SK-N-SH (cell line): ENCODE measurements at regions not wholly inside any gene's neighbourhood (a gene's known extent, or its start where the extent isn't known, plus 50 kb on each side); places are given as distances from the start of the nearest gene placed in this dataset.

ENCODE experiments used
- CTCF ChIA-PET: fragments of 300-600, 350-600 bp; formaldehyde crosslinking; extraction: SDS; loops from one replicate; lab custom pipeline; 2021; lab: Yijun Ruan, JAX
- POLR2A ChIA-PET: fragments of 350-600 bp; sonication (Branson Sonifier 250); formaldehyde crosslinking; extraction: SDS; loops from one replicate; lab custom pipeline; 2020; ENCODE audit warnings: antibody characterized with exemption, inconsistent platforms; lab: Yijun Ruan, JAX
- DNase-seq: peaks from one replicate; pipeline ENCODE4 v3.0.0; 2012
- H2AFZ ChIP-seq: fragments of 200-600 bp; sonication (generic); 2 replicates; pipeline ENCODE4 v1.8.1; 2016; ENCODE audit warnings: antibody characterized with exemption, mild to moderate bottlenecking, low read depth
- H3F3A ChIP-seq: fragments of 200-600 bp; sonication (generic); replicated peaks from 2 replicates; pipeline ENCODE3; 2016; ENCODE audit warnings: antibody characterized with exemption, mild to moderate bottlenecking; ENCODE audit not compliant: insufficient read depth
- H3K27ac ChIP-seq, 2 experiments: fragments of 200-500 bp in 1 of 2; fragments of 200-600 bp in 1 of 2; sonication (Bioruptor generic) in 1 of 2; sonication (generic), shearing (Covaris generic) in 1 of 2; 2 replicates each; pipeline versions ENCODE4 v1.5.1 to v1.6.1; 2014 to 2016; ENCODE audit warnings: low read depth in 2 of 2, inconsistent platforms in 1 of 2, low read length in 1 of 2, mild to moderate bottlenecking in 1 of 2, mixed read lengths in 1 of 2
- H3K27me3 ChIP-seq: fragments of 200-600 bp; sonication (generic), shearing (Covaris generic); 2 replicates; pipeline ENCODE4 v1.6.1; 2016; ENCODE audit warnings: mixed run types; ENCODE audit not compliant: insufficient read depth
- H3K36me3 ChIP-seq, 2 experiments: fragments of 200-500 bp in 1 of 2; fragments of 200-600 bp in 1 of 2; sonication (Bioruptor generic) in 1 of 2; sonication (generic) in 1 of 2; replicated peaks in 1 of 2; 2 replicates each; pipeline versions ENCODE3 to v1.5.1; 2014 to 2016; ENCODE audit warnings: low read length in 1 of 2, mild to moderate bottlenecking in 1 of 2; ENCODE audit not compliant: insufficient read depth in 2 of 2, control insufficient read depth in 1 of 2
- H3K4me1 ChIP-seq, 2 experiments: fragments of 200-500 bp in 1 of 2; fragments of 200-600 bp in 1 of 2; sonication (Bioruptor generic) in 1 of 2; sonication (generic), shearing (Covaris generic) in 1 of 2; 2 replicates each; pipeline versions ENCODE4 v1.5.1 to v1.6.1; 2014 to 2016; ENCODE audit warnings: low read depth in 1 of 2, low read length in 1 of 2, mixed run types in 1 of 2; ENCODE audit not compliant: insufficient read depth in 2 of 2, control insufficient read depth in 1 of 2
- H3K4me2 ChIP-seq: fragments of 200-600 bp; sonication (generic), shearing (Covaris generic); 2 replicates; pipeline ENCODE4 v1.6.1; 2017; ENCODE audit warnings: mixed run types
- H3K4me3 ChIP-seq, 2 experiments: fragments of 200-500 bp in 1 of 2; fragments of 200-600 bp in 1 of 2; sonication (Bioruptor generic) in 1 of 2; sonication (generic), shearing (Covaris generic) in 1 of 2; 2 replicates each; pipeline versions ENCODE4 v1.5.1 to v1.8.1; 2014 to 2016; ENCODE audit warnings: low read depth in 2 of 2, inconsistent platforms in 1 of 2, low read length in 1 of 2, mild to moderate bottlenecking in 1 of 2, mixed read lengths in 1 of 2, moderate library complexity in 1 of 2
- H3K79me2 ChIP-seq: fragments of 200-600 bp; sonication (generic); 2 replicates; pipeline ENCODE4 v1.8.1; 2017; ENCODE audit warnings: mild to moderate bottlenecking; ENCODE audit not compliant: insufficient read depth
- H3K9ac ChIP-seq: fragments of 200-600 bp; sonication (generic); 2 replicates; pipeline ENCODE4 v1.6.1; 2017; ENCODE audit warnings: mixed run types
- H3K9me2 ChIP-seq: fragments of 200-600 bp; sonication (generic); 2 replicates; pipeline ENCODE4 v1.6.1; 2017; ENCODE audit warnings: mixed run types
- H3K9me3 ChIP-seq: fragments of 200-600 bp; sonication (generic); 2 replicates; pipeline ENCODE4 v1.6.1; 2017; ENCODE audit warnings: mixed run types, mild to moderate bottlenecking, moderate library complexity
- H4K20me1 ChIP-seq: fragments of 200-600 bp; sonication (generic); 2 replicates; pipeline ENCODE4 v1.6.1; 2017; ENCODE audit warnings: mild to moderate bottlenecking, mixed run types; ENCODE audit not compliant: insufficient read depth
- CHD2 ChIP-seq: fragments of 150-350 bp; IDR thresholded peaks from 2 replicates; pipeline ENCODE4 v1.6.1; 2018; ENCODE audit warnings: low read length; ENCODE audit not compliant: partially characterized antibody
- ELF1 ChIP-seq: IDR thresholded peaks from 2 replicates; pipeline ENCODE4 v1.4.0; 2012
- EP300 ChIP-seq, 2 experiments: IDR thresholded peaks; 2 replicates each; pipeline versions ENCODE4 v1.4.0 to v1.6.1; 2012; ENCODE audit warnings: borderline replicate concordance in 1 of 2, low read depth in 1 of 2, low read length in 1 of 2
- FOSL2 ChIP-seq: IDR thresholded peaks from 2 replicates; pipeline ENCODE4 v1.4.0; 2012; ENCODE audit warnings: low read depth, mild to moderate bottlenecking, moderate library complexity, borderline replicate concordance
- FOXJ3 ChIP-seq: sonication (generic); formaldehyde crosslinking; IDR thresholded peaks from 2 replicates; pipeline ENCODE4 v1.5.1; 2020; ENCODE audit warnings: mild to moderate bottlenecking, missing genetic modification reagents
- MAX ChIP-seq: IDR thresholded peaks from 2 replicates; pipeline ENCODE4 v1.4.0; 2012; ENCODE audit warnings: low read depth
- RAD21 ChIP-seq: IDR thresholded peaks from 2 replicates; pipeline ENCODE4 v1.6.1; 2012; ENCODE audit warnings: mild to moderate bottlenecking, low read length
- RXRA ChIP-seq: IDR thresholded peaks from 2 replicates; pipeline ENCODE4 v1.4.0; 2012; ENCODE audit warnings: low read depth, mild to moderate bottlenecking, borderline replicate concordance
- SIN3A ChIP-seq: IDR thresholded peaks from 2 replicates; pipeline ENCODE4 v1.6.1; 2012; ENCODE audit warnings: low read depth, mild to moderate bottlenecking, low read length, moderate library complexity, borderline replicate concordance
- TCF12 ChIP-seq: IDR thresholded peaks from 2 replicates; pipeline ENCODE4 v1.4.0; 2012
- TEAD4 ChIP-seq: IDR thresholded peaks from 2 replicates; pipeline ENCODE4 v1.4.0; 2012; ENCODE audit warnings: mild to moderate bottlenecking, borderline replicate concordance; ENCODE audit not compliant: insufficient read depth
- USF1 ChIP-seq: IDR thresholded peaks from 2 replicates; pipeline ENCODE4 v1.4.0; 2012; ENCODE audit warnings: low read depth, borderline replicate concordance
- YY1 ChIP-seq: IDR thresholded peaks from 2 replicates; pipeline ENCODE4 v1.4.0; 2012; ENCODE audit warnings: low read depth, mild to moderate bottlenecking
- WGBS: methylation state at CpG from one replicate; pipeline ENCODE4 v1.1.6; 2017; ENCODE audit warnings: low lambda C conversion rate; 5-methylcytosine and 5-hydroxymethylcytosine counted together

- TF ChIP-seq USF1 = no peak
Measured at GRCh38 chrX:149322316-149322715, 182.8 kb downstream of the IDS start (continued).

- TF ChIP-seq RXRA (no peak), TEAD4 (no peak), TCF12 (no peak), FOSL2 (no peak)
- ChIA-PET CTCF (interaction anchor here (1.5 kb wide), 1 partner anchor 27 kb away, joined by 3 read pairs; no protein-coding TSS in a partner anchor), POLR2A (no interaction called here)
- H3K4me1 ChIP-seq = no peaks in the 10 kb centered on the region
- H3K36me3 ChIP-seq = no peaks in the 10 kb centered on the region
- H4K20me1 ChIP-seq = no peaks in the 10 kb centered on the region
- H3F3A ChIP-seq = no peaks in the 10 kb centered on the region
- 3% methylated on average over 11 of the region's 11 CpGs for WGBS
- no peaks in the 10 kb centered on the region for H3K9me3 ChIP-seq
- H3K4me2 ChIP-seq = no peak overlapping the region
- H3K79me2 ChIP-seq = no peaks in the 10 kb centered on the region
- no peak for DNase-seq
- H3K27me3 ChIP-seq = no peaks in the 10 kb centered on the region
- H2AFZ ChIP-seq = no peak overlapping the region
- H3K9ac ChIP-seq = no peak overlapping the region
- H3K27ac ChIP-seq = no peak overlapping the region
- no peak overlapping the region for H3K4me3 ChIP-seq
- H3K9me2 ChIP-seq = no peaks in the 10 kb centered on the region
Measured at GRCh38 chrX:149313871-149314371, 191.2 kb downstream of the IDS start.

GRCh38 chrX:149312988-149313387, 192.1 kb downstream of the IDS start:
- DNase-seq = no peak
- Histone ChIP-seq H3K4me2 (no peak overlapping the region), H3K36me3 (no peaks in the 10 kb centered on the region), H3F3A (no peaks in the 10 kb centered on the region), H3K27me3 (no peaks in the 10 kb centered on the region), H2AFZ (no peak overlapping the region), H3K9ac (no peak overlapping the region), H3K27ac (no peak overlapping the region), H3K9me3 (no peaks in the 10 kb centered on the region), H3K9me2 (no peaks in the 10 kb centered on the region), H4K20me1 (no peaks in the 10 kb centered on the region), H3K4me3 (no peak overlapping the region), H3K79me2 (no peaks in the 10 kb centered on the region), H3K4me1 (no peaks in the 10 kb centered on the region)
- TF ChIP-seq RAD21 (no peak), EP300 (IDR thresholded peaks at IDR 0.05; ENCODE audit: borderline replicate concordance in 1 of 2, low read depth in 1 of 2, low read length in 1 of 2) (no peak)
- POLR2A ChIA-PET = no interaction called here
- CTCF ChIA-PET = no interaction called here

GRCh38 chrX:149312097-149312496, 193.0 kb downstream of the IDS start:
- H3K4me3 ChIP-seq = no peak overlapping the region
- H4K20me1 ChIP-seq = no peaks in the 10 kb centered on the region
- no peak overlapping the region for H3K27ac ChIP-seq
- no peaks in the 10 kb centered on the region for H3K4me1 ChIP-seq
- WGBS = 7% methylated on average over 3 of the region's 3 CpGs
- no peak overlapping the region for H2AFZ ChIP-seq
- no peak for TF ChIP-seq RXRA
- TF ChIP-seq MAX = no peak
- no peak for TF ChIP-seq SIN3A
- no peak for TF ChIP-seq TEAD4
- no peak for TF ChIP-seq YY1
- no peak for TF ChIP-seq CHD2
- TF ChIP-seq FOXJ3 (CRISPR knock-in tag) = no peak
- TF ChIP-seq ELF1 = no peak
- TF ChIP-seq, all 33 proteins: peak for 0
- no peak for DNase-seq
- Histone ChIP-seq H3K9me2 (no peaks in the 10 kb centered on the region), H3K9ac (no peak overlapping the region), H3K79me2 (no peaks in the 10 kb centered on the region), H3K9me3 (no peaks in the 10 kb centered on the region), H3K4me2 (no peak overlapping the region), H3K27me3 (no peaks in the 10 kb centered on the region), H3F3A (no peaks in the 10 kb centered on the region), H3K36me3 (no peaks in the 10 kb centered on the region)
- ChIA-PET CTCF (no interaction called here), POLR2A (no interaction called here)
